ENCODE measurements at regions not wholly inside any gene's neighbourhood (a gene's known extent, or its start where the extent isn't known, plus 50 kb on each side); places are given as distances from the start of the nearest gene placed in this dataset.

DNA sequence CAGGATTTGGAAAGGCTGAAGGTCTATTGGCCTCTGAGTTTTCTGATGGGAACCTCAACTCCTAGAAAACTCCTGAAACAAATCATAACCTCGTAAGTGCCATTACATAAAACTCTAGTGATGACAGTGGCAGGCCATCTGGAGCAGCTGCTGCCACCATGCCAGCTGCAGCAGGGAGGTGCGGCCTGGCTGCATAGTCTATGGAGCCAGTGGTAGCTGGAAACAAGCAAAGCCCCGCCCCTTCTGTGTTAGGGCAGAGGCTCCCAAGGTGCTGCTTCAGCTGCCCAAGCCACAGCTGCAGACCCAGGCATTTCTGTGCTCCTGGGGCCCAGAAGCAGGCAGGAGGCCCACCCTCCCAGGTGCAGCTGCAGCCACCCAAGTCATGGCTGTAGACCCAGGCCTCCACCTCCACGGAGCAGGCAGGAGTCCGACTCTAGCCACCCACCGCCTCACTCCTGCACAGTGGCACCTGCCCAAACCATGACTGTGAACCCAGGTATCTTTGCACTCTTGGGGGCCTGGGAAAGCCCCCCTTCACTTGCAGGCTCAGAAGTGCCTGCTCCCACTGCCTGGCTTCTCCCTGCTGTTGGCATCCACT lies 254.1 kb upstream of the KCNJ16 start:
- TF ChIP-seq, protein P1, sequence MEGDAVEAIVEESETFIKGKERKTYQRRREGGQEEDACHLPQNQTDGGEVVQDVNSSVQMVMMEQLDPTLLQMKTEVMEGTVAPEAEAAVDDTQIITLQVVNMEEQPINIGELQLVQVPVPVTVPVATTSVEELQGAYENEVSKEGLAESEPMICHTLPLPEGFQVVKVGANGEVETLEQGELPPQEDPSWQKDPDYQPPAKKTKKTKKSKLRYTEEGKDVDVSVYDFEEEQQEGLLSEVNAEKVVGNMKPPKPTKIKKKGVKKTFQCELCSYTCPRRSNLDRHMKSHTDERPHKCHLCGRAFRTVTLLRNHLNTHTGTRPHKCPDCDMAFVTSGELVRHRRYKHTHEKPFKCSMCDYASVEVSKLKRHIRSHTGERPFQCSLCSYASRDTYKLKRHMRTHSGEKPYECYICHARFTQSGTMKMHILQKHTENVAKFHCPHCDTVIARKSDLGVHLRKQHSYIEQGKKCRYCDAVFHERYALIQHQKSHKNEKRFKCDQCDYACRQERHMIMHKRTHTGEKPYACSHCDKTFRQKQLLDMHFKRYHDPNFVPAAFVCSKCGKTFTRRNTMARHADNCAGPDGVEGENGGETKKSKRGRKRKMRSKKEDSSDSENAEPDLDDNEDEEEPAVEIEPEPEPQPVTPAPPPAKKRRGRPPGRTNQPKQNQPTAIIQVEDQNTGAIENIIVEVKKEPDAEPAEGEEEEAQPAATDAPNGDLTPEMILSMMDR (IDR thresholded peaks at IDR 0.05): no peak
- TF ChIP-seq POLR2A (IDR thresholded peaks at IDR 0.05): no peak

Measured in esophagus squamous epithelium (tissue), 4 donors.